Tibial artery (tissue), 4 donors: ENCODE measurements at regions not wholly inside any gene's neighbourhood (a gene's known extent, or its start where the extent isn't known, plus 50 kb on each side); places are given as distances from the start of the nearest gene placed in this dataset.

Experiments used
- DNase-seq, 2 donors: peaks; one replicate each; pipeline ENCODE4 v3.0.0-alpha.2; 2019
- H3K27ac ChIP-seq, 2 donors: fragments of 200-600 bp; sonication (generic) in 1 of 2; 1 replicate in 1 of 2; 2 replicates in 1 of 2; pipeline ENCODE4 v1.5.1; 2018 to 2019; ENCODE audit warnings: mild to moderate bottlenecking in 1 of 2
- H3K27me3 ChIP-seq, 2 donors: fragments of 200-600 bp; sonication (generic) in 1 of 2; one replicate each; pipeline versions ENCODE4 v1.5.1 to v1.6.0; 2016 to 2019
- H3K36me3 ChIP-seq, 3 donors: fragments of 200-600 bp; sonication (generic) in 2 of 3; one replicate each; pipeline ENCODE4 v1.5.1; 2016 to 2019; ENCODE audit warnings: mild to moderate bottlenecking in 2 of 3
- H3K4me1 ChIP-seq, 4 donors: fragments of 200-600 bp; sonication (generic) in 2 of 4; 1 replicate in 3 of 4; 2 replicates in 1 of 4; pipeline ENCODE4 v1.5.1; 2016 to 2019
- H3K4me3 ChIP-seq, 2 donors: fragments of 200-600 bp; sonication (generic) in 1 of 2; 1 replicate in 1 of 2; 2 replicates in 1 of 2; pipeline ENCODE4 v1.5.1; 2018 to 2019; ENCODE audit warnings: mild to moderate bottlenecking in 2 of 2
- H3K9me3 ChIP-seq, 3 donors: fragments of 200-600 bp; sonication (generic) in 1 of 3; one replicate each; pipeline ENCODE4 v1.5.1; 2016 to 2019
- CTCF ChIP-seq, 2 experiments: fragments of 200-600 bp in 1 of 2; fragments of 450-650 bp in 1 of 2; IDR thresholded peaks; one replicate each; pipeline ENCODE4 v1.5.1; 2017 to 2019; ENCODE audit warnings: antibody characterized with exemption in 2 of 2, mild to moderate bottlenecking in 1 of 2, moderate library complexity in 1 of 2
- intact Hi-C: fragments of 100-400 bp; cut with DNase I; formaldehyde crosslinking; loops from one replicate; pipeline ENCODE4 v1.15.0; 2023; ENCODE audit warnings: low total_unique reads

DNA sequence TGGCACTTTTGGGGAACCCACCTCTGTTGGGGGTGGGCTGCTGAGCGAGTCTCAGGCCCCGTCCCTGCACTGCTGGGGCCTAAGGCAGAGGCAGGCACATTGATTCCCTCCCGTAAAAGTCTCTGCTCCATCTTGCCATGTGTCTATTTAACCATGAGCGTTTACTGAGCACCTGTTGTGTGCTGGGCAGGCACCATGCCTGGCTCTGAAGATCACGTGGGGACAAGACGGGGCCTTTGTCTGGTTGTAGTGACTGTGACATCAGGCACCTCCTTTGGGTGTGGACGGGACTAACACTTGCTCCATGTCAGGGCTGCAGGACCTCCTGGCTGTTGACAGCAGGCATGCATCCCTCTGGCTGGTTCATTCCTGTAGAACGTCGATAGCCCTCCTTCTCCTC lies 204.7 kb upstream of the CIBAR2 start:
- no peak overlapping the region for H3K4me3 ChIP-seq
- intact Hi-C loops: loop anchor here (10.0 kb wide), 1 partner anchor 238 kb away; no protein-coding TSS in a partner anchor
- no peaks in the 10 kb centered on the region for H3K36me3 ChIP-seq
- TF ChIP-seq CTCF (IDR thresholded peaks at IDR 0.05): no peak
- peaks cover 2 to 42% (median 30%) of the 10 kb centered on the region in 4 donors for H3K4me1 ChIP-seq
- no peaks in the 10 kb centered on the region for H3K9me3 ChIP-seq
- no peaks in the 10 kb centered on the region for H3K27me3 ChIP-seq
- DNase-seq: no peak
- H3K27ac ChIP-seq: peak overlapping the region in 1 of 2 donors; percentile 14

DNA sequence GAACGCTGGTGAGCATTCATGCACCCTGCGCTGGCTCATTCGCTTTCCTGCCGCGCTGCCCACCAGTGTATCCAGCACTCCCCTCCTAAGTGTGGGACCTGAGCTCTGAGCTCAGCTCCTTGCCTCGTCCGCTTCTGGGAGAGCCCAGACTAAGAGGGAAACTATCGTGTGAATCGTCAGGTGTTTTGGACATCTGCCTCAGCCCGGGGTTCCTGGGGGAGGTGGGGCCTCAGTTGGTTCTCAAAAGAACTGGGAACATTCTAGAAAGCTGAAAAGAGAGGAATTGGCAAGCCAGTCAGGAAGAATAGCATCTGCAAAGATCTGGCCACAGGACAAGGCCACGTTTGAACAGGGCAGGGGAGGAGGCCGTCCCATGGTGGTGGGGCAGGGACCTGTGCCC lies 205.4 kb upstream of the CIBAR2 start:
- Histone ChIP-seq H3K36me3 (no peaks in the 10 kb centered on the region), H3K9me3 (no peaks in the 10 kb centered on the region), H3K4me3 (no peak overlapping the region), H3K4me1 (peaks cover 7 to 49% (median 37%) of the 10 kb centered on the region in 4 donors), H3K27me3 (no peaks in the 10 kb centered on the region), H3K27ac (peak overlapping the region in 1 of 2 donors; percentile 14)
- DNase-seq: no peak
- no peak for TF ChIP-seq CTCF (IDR thresholded peaks at IDR 0.05)
- intact Hi-C loops: loop anchor here (10.0 kb wide), 1 partner anchor 237 kb away; no protein-coding TSS in a partner anchor

DNA sequence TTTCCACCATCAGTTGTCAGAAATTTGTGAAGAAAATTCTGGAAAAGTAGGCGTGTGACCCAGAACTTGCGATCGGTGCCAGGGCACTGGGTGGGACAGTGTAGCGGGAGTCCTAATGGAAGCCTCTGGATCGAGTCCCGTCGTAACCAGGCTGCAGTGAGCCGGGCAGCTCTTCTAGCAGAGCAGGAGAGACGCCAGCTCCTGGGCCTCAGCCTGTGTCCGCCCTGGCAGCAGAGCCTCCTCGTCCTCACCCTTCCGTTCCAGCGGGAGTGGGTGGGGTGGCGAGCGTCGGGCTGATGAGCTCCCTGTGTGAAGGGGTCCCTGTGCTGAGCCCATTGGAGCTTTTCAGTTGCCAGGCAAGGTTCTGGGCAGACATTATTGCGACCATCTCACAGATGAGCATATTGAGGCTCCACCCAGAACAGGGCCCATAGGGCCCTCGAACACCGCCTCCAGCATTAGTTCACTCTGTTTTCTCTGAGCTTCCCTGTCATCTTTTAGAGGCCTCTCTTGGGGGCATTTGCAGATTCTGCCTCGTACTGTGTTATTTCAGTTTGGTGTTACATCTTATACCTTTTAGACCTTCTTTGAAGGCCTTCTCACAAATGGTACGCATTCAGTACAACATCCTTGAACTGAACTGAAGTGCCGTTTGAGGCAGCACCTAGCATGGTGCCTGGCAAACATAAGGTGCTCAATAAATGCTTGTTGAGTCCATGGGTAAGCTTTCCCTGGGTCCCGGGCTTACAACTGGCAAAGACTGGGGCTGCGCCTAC lies 207.1 kb upstream of the CIBAR2 start:
- no peaks in the 10 kb centered on the region for H3K36me3 ChIP-seq
- H3K4me3 ChIP-seq: no peak overlapping the region
- no peaks in the 10 kb centered on the region for H3K27me3 ChIP-seq
- H3K9me3 ChIP-seq: no peaks in the 10 kb centered on the region
- intact Hi-C loops: loop anchor here (10.0 kb wide), 1 partner anchor 235 kb away; no protein-coding TSS in a partner anchor
- DNase-seq: no peak
- no peak for TF ChIP-seq CTCF (IDR thresholded peaks at IDR 0.05)
- H3K4me1 ChIP-seq: peaks cover 13 to 50% (median 43%) of the 10 kb centered on the region in 4 donors
- peak overlapping the region; percentile 83 to 89 for H3K27ac ChIP-seq

DNA sequence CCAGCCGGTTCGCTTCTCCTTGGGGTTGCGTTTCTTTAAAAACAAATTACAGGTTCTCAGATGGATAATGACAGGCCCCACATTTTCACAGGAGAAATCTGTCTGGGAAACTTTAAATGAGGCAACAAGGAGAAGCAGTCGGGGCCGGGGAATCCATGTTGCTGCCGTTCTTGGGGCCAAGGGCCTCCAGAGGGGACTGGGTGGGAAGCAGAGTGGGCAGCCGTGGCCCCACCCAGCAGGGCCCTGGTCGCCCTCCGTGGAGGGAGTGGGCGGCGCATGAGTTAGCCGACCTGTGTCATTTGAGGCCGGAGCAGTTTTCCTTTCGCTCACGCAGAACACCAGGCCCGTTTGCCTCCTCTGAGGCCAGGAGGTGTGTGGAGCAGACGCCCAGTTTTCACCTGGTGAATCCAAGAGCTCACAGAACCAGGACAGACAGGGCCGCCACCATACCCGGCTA lies 207.7 kb upstream of the CIBAR2 start:
- intact Hi-C loops: loop anchor here (5.0 to 10.0 kb wide), 2 partner anchors 235 to 292 kb away; partner anchors contain the start of gene GSE1
- TF ChIP-seq CTCF (IDR thresholded peaks at IDR 0.05): no peak
- DNase-seq: no peak
- Histone ChIP-seq H3K27ac (peak overlapping the region; percentile 83 to 89), H3K4me1 (peaks cover 13 to 50% (median 43%) of the 10 kb centered on the region in 4 donors), H3K9me3 (no peaks in the 10 kb centered on the region), H3K36me3 (no peaks in the 10 kb centered on the region), H3K27me3 (no peaks in the 10 kb centered on the region), H3K4me3 (no peak overlapping the region)

DNA sequence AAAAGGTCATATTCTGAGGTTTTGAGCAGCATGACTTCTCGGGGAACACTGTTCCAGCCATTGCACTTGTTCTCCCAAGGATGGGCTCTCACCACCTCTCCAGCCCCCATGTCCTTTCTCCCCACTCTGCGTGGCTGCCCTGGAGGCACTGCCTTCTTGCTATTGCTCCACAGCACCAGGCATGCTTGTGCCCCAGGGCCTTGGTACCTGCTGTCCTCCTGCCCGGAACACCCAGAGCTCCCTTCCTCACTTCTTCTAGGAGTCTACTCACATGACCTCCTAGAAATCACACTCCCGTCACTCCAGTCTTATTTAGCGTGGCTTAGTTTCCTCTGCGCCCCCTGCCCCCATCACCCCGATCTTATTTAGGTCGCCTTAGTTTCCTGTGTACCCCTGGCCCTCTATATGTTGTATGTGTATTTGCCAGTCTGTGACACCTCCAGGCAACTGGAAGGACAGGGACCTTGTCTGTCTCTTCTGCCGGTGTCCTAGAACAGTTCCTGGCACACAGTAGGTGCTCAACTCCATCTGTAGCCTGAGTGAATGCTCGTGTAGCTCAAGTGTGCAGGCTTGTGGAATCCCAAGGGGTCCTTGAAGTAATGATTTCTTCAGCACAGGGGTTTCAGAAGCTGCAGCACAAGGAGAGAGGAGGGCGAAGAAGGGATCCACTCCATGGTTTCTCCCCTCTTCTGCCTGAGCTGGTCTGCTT lies 208.6 kb upstream of the CIBAR2 start:
- no peak for TF ChIP-seq CTCF (IDR thresholded peaks at IDR 0.05)
- no peak for DNase-seq
- Histone ChIP-seq H3K9me3 (no peaks in the 10 kb centered on the region), H3K4me3 (no peak overlapping the region), H3K36me3 (no peaks in the 10 kb centered on the region), H3K27me3 (no peaks in the 10 kb centered on the region), H3K4me1 (peaks cover 13 to 50% (median 43%) of the 10 kb centered on the region in 4 donors), H3K27ac (peak overlapping the region; percentile 83 to 89)
- intact Hi-C loops: loop anchor here (5.0 kb wide), 1 partner anchor 291 kb away; the partner anchor contains the start of gene GSE1
